ENCODE measurements at regions not wholly inside any gene's neighbourhood (a gene's known extent, or its start where the extent isn't known, plus 50 kb on each side); places are given as distances from the start of the nearest gene placed in this dataset.
"Not testable (repeated sequence)": the region's sequence is repeated elsewhere in the genome, so short reads cannot be mapped to it uniquely, and the experiment has no call there.

DNA sequence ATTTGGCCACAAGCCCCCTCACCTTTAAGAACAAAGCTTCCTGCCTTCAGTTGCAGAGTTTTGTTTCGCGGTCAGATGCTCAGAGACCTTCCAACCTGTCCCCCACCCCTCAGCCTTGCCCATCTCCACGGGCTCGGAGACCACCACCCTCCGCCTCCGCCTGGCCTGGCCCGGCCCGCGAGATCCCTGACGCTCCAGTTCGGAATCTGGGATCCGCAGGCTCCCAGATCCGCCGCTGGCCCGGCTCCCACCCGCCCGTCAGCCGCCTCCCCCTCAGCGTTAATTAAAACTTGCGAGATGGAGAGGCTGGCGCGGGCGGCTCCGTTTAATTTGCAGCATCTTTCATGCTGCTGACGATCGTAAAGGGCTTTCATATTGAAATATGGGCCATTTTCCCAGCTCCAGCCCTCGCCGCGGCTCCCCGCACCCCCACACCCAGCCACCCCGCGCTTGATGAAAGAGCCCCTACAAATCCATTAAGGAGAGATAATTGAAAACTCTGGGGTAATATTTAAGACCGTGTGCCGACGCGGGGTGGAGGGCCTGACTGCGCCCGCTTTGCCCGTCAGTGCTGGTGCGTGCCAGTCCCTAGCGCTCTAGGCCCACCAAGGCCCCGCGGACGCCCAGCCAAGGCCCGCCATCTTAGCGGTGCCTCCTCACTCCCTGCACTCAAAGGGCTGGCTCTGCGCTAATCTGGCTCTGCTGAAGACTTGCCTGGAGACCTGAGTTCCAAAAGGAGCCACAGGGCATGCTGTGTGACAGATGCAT lies 940.7 kb upstream of the DEFB115 start:
- H3K4me1 Mint-ChIP-seq, H3K27ac Mint-ChIP-seq, H3K9me3 Mint-ChIP-seq, DNase-seq, ATAC-seq: not testable (repeated sequence)
- H3K4me3 Mint-ChIP-seq = peak overlapping the region; percentile 4 to 61
- peaks cover 28% of the 10 kb centered on the region for H3K27me3 Mint-ChIP-seq

DNA sequence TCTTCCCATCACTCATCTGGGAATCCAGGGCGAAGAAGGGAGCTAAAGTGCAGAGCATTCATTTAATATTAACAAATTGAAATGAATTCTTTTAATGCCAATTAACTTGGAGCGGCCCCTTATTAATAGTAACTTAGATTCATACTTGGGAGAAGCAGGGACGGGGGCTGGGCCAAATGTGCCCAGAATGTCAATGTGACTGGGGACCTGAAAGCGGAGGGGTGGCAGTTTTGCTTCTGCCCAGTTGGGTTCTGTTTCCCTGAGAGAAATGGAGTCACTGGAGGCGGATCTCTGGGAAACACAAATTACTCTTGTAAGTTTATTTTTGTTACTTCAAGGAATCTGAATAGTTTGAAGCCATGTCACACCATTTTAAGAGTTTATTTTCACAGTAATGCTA lies 923.7 kb upstream of the DEFB115 start:
- not testable (repeated sequence) for DNase-seq, H3K4me3 Mint-ChIP-seq, H3K9me3 Mint-ChIP-seq, H3K27me3 Mint-ChIP-seq, ATAC-seq, H3K4me1 Mint-ChIP-seq
- peak overlapping the region in 1 of 2 donors; percentile 10 for H3K27ac Mint-ChIP-seq

DNA sequence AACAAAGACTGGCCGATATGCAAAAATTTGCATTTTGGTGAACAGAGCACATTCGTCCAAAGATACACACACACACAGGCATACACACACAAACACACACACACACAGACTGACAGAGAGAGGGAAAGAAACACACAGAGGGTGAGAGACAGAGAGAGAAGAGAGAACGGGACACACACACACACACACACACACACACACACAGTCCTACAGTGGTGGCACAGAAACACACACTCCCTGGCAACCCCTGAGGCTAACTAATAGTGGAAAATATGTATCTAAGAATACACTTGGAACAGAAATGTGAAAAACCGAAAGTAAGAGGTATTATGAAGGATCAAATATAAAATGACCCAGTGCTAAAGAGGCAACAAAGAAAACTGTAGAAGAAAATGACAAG lies 919.9 kb upstream of the DEFB115 start:
- not testable (repeated sequence) for ATAC-seq, DNase-seq, H3K27me3 Mint-ChIP-seq, H3K27ac Mint-ChIP-seq, H3K4me1 Mint-ChIP-seq, H3K9me3 Mint-ChIP-seq, H3K4me3 Mint-ChIP-seq

- H3K27ac Mint-ChIP-seq, H3K4me3 Mint-ChIP-seq, DNase-seq, H3K27me3 Mint-ChIP-seq, ATAC-seq, H3K4me1 Mint-ChIP-seq, H3K9me3 Mint-ChIP-seq: not testable (repeated sequence)
Measured at GRCh38 chr20:30348932-30349331, 908.5 kb upstream of the DEFB115 start.

DNA sequence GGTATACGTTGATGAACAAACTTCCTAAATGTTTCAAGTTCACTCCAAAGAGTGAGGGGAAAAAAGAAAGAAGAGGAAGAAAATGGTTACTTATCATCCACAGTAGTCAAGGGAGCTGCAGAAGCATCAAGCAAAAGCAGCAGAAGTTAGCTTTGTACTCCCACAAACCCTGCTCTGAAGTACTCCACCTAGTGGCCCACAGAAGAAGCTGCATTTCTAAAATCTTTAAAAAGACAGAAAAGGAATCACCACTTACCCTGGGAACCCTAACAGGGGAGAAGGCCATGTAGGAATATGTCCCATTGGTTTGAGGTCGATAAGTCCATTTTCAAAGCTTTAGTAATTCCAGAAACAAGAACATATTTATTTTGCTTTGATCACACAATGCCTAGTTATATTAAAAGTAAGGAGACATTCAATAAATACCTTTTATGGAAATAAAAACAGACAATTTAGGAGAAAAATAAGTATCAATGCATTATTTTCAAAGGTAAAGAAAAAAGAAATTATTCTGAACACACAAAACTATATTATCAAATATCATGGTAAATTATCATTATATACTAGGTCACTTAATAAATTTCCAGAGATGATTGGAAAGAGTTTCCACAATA lies 900.5 kb upstream of the DEFB115 start:
- not testable (repeated sequence) for H3K4me3 Mint-ChIP-seq, H3K27me3 Mint-ChIP-seq, H3K9me3 Mint-ChIP-seq, DNase-seq, ATAC-seq, H3K4me1 Mint-ChIP-seq
- H3K27ac Mint-ChIP-seq = peak overlapping the region in 1 of 2 donors; percentile 46

DNA sequence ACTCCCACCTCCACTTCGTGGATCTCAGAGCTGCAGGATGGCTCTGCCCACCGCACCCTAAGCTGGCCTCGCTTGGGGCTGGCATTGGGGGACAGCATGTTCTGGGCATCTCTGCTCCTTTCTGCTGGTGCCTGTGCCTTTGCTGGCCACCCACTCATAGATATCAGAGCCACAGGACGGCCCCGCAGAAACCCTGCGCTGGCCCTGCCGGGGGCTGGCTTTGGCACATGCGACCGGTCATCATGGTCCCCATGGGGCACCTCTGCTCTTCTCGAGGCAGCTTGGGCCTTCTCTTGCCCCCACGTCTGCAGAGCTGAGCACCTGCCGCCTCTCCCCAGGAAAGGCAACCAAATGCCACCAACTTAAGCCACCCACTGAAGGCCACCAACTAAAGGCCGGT lies 895.7 kb upstream of the DEFB115 start:
- H3K4me3 Mint-ChIP-seq, DNase-seq, H3K4me1 Mint-ChIP-seq, H3K27me3 Mint-ChIP-seq, ATAC-seq, H3K9me3 Mint-ChIP-seq: not testable (repeated sequence)
- H3K27ac Mint-ChIP-seq = peak overlapping the region in 1 of 2 donors; percentile 25

GRCh38 chr20:30376430-30376766 lies 881.1 kb upstream of the DEFB115 start:
- not testable (repeated sequence) for ATAC-seq, H3K27me3 Mint-ChIP-seq, DNase-seq
- Mint-ChIP-seq H3K4me3 (peak overlapping the region; percentile 89 to 93), H3K4me1 (peaks cover 27% of the 10 kb centered on the region), H3K9me3 (peaks cover 15 to 20% of the 10 kb centered on the region in 2 donors), H3K27ac (peak overlapping the region; percentile 87 to 99)

- ATAC-seq (peak; percentile 98), DNase-seq (peak; percentile 85 to 95)
- Mint-ChIP-seq H3K4me1 (peaks cover 32% of the 10 kb centered on the region), H3K9me3 (peaks cover 15 to 20% of the 10 kb centered on the region in 2 donors), H3K27me3 (no peaks in the 10 kb centered on the region), H3K27ac (peak overlapping the region; percentile 87 to 99), H3K4me3 (peak overlapping the region; percentile 89 to 93)
Measured at GRCh38 chr20:30376767-30377658, 880.5 kb upstream of the DEFB115 start.

DNA sequence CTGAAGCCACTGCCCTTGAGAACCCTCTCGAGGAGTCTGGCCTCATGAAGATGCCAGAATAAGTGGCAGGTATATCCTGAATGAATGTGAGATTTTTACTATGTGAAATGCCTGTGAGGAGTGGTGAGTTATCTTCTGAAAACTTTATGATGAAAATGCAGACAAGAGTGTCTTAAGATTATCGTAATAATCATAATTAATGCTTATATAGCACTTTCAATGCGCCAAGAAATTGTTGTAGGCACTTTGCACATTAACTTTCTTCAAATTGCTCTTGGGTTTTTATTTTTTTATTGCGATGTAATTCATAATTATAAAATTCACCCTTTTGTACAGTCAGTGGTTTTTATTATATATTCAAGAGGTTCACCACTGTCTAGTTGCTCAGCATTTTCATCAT lies 879.1 kb upstream of the DEFB115 start:
- H3K27me3 Mint-ChIP-seq, ATAC-seq, DNase-seq: not testable (repeated sequence)
- H3K4me3 Mint-ChIP-seq = peak overlapping the region; percentile 89 to 93
- peaks cover 36% of the 10 kb centered on the region for H3K4me1 Mint-ChIP-seq
- peaks cover 10 to 14% of the 10 kb centered on the region in 2 donors for H3K9me3 Mint-ChIP-seq
- peak overlapping the region in 1 of 2 donors; percentile 95 for H3K27ac Mint-ChIP-seq

DNA sequence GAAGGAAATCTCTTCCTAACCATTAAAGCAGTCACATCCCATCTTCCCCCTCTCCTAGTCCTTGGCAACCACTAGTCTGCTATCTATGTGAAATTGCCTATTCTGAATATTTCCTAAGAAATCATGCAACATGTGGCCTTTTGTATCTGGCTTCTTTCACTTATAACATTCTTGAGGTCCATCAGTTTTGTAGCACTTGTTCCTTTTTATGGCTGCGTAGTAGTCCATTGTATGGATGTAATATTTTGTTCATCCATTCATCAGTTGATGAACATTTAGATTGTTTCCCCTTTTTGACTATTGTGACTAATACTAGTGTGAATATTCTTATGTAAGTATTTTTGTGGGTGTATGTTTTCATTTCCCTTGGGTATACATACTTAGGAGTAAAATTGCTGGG lies 878.7 kb upstream of the DEFB115 start:
- peak overlapping the region; percentile 4 to 89 for H3K4me3 Mint-ChIP-seq
- peaks cover 40% of the 10 kb centered on the region for H3K4me1 Mint-ChIP-seq
- H3K9me3 Mint-ChIP-seq = peaks cover 10% of the 10 kb centered on the region in 2 donors
- not testable (repeated sequence) for H3K27ac Mint-ChIP-seq, H3K27me3 Mint-ChIP-seq, DNase-seq, ATAC-seq

GRCh38 chr20:30384841-30385240 lies 872.6 kb upstream of the DEFB115 start:
- not testable (repeated sequence) for DNase-seq, ATAC-seq, H3K27me3 Mint-ChIP-seq, H3K4me3 Mint-ChIP-seq, H3K9me3 Mint-ChIP-seq, H3K27ac Mint-ChIP-seq
- H3K4me1 Mint-ChIP-seq = peaks cover 31% of the 10 kb centered on the region

DNA sequence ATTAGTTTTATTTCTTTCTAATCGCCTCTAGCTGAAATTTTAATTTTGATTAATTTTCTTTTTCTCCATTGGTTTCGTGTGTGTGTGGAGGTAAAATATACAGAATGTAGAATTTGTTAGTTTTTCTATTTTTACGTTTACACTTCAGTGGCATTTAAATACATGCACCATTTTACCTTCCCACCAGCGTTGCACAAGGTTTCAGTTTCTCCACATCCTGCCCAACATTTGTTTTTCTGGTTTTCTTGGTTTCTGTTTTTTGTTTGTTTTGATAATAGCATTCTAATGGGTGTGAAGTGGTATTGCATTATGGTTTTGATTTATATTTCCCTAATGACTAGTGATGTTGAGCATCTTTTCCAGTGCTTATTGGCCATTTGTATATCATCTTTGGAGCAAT lies 871.4 kb upstream of the DEFB115 start:
- not testable (repeated sequence) for H3K27ac Mint-ChIP-seq, ATAC-seq, H3K4me3 Mint-ChIP-seq, DNase-seq, H3K9me3 Mint-ChIP-seq, H3K27me3 Mint-ChIP-seq
- peaks cover 27% of the 10 kb centered on the region for H3K4me1 Mint-ChIP-seq

- peaks cover 16% of the 10 kb centered on the region for H3K4me1 Mint-ChIP-seq
- not testable (repeated sequence) for DNase-seq, H3K4me3 Mint-ChIP-seq, ATAC-seq, H3K9me3 Mint-ChIP-seq, H3K27ac Mint-ChIP-seq, H3K27me3 Mint-ChIP-seq
Measured at GRCh38 chr20:30387823-30388222, 869.6 kb upstream of the DEFB115 start.

DNA sequence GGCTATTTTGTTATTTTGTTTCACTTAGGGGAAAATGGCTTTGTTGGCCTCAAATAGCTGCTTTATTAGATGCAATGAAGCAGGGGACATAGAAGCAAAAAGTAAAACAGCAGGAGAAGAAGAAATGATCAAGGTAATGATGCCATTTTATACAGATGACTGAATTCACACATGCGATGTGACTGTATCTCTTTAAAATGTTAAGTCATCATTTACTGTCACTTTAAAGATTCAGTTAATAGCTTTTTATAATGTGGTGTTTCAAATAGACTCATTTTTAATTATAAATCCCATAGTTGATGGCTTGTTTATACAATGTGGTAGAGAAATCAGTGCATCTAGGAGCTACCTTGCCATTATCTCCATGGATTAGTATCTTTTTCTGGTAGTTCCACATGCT lies 863.9 kb upstream of the DEFB115 start:
- not testable (repeated sequence) for H3K27me3 Mint-ChIP-seq, H3K4me1 Mint-ChIP-seq, H3K27ac Mint-ChIP-seq, DNase-seq, ATAC-seq, H3K4me3 Mint-ChIP-seq, H3K9me3 Mint-ChIP-seq

- not testable (repeated sequence) for DNase-seq, H3K27ac Mint-ChIP-seq, H3K4me3 Mint-ChIP-seq, H3K27me3 Mint-ChIP-seq, ATAC-seq, H3K4me1 Mint-ChIP-seq
- H3K9me3 Mint-ChIP-seq = peaks cover 6 to 10% of the 10 kb centered on the region in 2 donors
Measured at GRCh38 chr20:30397111-30397510, 860.4 kb upstream of the DEFB115 start.

All from stimulated activated naive CD8-positive, alpha-beta T cell treated with anti-CD3 and anti-CD28 coated beads, Interleukin-15, amount 100 ng/mL, for 72 hours (primary cell).